ENCODE measurements at regions not wholly inside any gene's neighbourhood (a gene's known extent, or its start where the extent isn't known, plus 50 kb on each side); places are given as distances from the start of the nearest gene placed in this dataset.
"Not testable (repeated sequence)": the region's sequence is repeated elsewhere in the genome, so short reads cannot be mapped to it uniquely, and the experiment has no call there.

DNA sequence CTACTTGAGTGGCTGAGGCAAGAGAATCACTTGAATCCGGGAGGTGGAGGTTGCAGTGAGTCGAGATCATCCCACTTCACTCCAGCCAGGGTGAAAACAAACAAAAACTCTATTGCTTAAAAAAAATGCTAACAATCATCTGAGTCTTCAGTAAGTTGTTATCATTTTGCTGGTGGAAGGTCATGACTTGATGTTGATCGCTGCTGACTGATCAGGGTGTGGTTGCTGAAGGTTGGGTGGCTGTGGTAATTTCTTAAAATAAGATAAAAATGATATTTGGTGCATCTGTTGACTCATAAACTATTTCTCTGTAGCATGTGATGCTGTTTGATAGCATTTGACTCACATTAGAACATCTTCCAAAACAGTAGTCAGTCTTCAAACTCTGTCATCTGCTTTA, 349.4 kb upstream of the PAPPA start:
- DNase-seq (ENCODE audit: low spot score), result no peak

DNA sequence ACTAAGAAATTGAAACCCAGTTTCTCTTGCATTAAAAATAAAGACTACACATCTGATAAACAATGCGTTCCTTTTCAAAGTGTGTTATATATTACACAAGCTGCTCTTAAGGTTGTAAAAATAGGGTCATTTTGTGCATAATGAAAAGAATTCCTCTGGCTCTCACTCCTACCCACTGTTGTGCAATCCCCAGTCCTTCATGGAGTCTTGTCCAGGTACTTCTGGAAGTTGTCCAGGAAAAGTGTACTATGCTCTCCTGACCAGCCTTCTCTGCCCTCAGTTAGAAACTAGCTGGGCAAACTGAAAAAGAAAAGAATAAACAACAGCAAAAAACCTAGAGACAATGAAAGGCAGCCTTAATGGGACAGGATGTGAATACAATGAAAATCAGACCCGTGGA, 345.5 kb upstream of the PAPPA start:
- no peak for DNase-seq (ENCODE audit: low spot score)

DNA sequence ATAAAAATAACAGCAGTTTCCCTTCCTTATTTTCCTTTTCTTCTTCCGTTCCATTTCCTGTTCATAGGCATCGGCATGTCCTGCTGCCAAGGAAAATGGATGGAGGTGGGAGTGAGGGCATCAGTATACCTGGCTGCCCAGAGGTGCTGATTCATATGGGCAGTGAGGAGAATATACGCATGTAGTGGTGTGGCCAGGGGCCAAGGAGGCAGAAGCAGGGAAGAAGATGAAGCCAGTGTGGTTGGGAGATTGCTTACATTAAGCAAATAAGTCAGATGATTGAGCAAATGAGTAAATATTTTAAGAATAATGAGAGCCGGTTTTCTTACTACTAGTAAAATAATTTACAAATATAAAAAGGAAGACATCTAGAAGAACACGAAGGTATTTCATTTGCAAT, 344.9 kb upstream of the PAPPA start:
- DNase-seq (ENCODE audit: low spot score), result no peak

DNA sequence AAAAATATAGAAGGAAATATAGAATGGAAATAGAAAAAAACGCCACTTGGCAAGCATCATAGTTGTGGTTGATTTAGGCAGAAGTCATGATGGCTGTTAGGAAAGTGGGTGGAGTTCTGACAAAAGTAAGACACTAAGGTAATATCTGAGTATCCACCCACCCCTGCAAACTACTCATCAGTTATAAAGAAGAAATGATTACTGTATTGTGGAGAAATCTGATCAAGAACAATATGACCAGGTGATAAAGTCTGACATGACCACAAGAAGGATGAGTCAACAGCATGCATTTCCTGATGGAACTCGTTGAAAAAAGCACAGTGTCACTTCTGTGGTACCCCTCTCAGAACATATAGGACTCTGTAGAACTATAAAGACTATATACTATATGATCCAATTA, 343.4 kb upstream of the PAPPA start:
- DNase-seq (ENCODE audit: low spot score), result no peak

DNA sequence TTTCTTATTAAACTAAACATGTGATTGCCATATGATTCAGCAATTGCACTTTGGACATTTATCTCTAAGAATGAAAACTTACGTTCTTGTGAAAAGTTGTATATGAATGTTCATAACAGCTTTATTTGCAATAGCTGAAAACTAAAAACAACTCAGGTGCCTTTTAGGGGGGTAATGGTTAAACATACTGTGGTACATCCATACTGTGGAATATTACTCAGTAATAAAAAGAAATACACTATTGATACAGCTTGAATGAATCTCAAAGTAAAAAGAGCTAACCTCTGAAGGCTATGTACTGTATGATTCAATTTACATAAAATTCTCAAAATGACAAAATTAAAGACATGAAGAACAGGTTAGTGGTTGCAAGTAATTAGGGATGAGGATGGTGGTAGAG, 339.5 kb upstream of the PAPPA start:
- DNase-seq (ENCODE audit: low spot score), result no peak

DNA sequence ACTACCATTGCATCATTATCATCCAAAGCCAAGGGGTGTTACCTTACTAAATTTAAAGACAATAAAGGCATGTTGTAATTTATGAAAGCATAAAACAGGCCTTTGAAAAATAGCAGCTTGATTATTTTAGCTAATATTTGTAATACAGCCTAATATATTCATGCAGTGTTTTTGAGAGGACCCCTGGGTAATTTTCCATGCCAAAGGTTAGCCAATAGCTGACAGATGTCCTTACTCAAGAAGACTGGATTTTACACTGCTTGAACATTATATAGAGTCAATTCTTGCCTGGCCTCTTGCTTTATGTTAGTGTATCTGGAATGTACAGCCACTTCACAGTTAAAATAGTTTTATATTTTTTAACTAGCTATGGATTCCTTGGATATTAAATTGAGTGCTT, 337.8 kb upstream of the PAPPA start:
- DNase-seq (ENCODE audit: low spot score), result no peak

DNA sequence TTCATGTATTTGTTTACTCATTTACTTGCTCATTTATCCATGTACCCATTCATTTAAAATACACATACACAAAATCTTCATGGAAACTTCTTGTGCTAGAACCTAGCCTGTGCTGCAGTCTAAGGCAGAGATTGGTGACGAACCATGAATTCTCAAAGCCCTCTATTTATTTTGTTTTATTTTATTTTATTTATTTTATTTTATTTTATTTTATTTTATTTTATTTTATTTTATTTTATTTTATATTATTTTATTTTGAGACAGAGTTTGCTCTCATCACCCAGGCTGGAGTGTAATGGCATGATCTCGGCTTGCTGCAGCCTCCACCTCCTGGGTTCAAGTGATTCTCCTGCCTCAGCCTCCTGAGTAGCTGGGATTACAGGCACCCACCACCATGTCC, 334.9 kb upstream of the PAPPA start:
- not testable (repeated sequence) for DNase-seq (ENCODE audit: low spot score)

DNA sequence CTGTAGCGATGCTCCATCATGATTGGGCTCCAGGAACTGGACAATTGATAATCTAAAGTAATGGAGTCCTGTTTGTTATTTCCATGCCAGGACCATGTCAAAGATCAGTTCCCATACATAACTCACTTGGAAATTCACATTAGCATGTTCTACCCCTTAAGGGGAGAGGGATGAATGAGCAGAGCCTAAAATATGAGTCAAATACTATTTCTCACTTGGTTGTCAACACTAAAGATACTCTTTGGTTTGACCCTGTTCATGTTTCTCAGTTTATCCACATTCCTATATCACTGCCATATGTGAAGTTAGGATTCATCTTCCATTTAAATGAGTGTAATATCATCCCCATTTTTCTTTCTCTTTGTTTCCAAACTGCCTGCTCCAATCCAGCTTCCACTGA, 321.6 kb upstream of the PAPPA start:
- DNase-seq (ENCODE audit: low spot score), result no peak

DNA sequence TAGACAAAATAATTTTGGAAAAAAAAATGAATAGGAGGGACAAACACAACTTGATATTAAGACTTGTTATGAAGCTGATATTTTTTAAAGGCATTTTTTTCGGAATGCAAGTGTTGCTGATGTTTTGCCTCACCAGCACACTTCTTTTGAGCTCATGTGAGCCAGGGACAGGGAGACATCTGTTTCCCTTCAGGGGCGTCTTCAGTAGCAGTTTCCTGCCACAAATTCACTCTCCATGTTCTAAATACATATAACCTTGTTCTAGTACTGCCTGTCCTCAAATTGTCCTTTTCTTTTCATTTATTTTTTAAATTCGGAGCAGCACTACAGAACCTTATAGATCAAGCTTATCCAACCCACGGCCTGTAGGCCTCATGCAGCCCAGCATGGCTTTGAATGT, 316.0 kb upstream of the PAPPA start:
- no peak for DNase-seq (ENCODE audit: low spot score)

DNA sequence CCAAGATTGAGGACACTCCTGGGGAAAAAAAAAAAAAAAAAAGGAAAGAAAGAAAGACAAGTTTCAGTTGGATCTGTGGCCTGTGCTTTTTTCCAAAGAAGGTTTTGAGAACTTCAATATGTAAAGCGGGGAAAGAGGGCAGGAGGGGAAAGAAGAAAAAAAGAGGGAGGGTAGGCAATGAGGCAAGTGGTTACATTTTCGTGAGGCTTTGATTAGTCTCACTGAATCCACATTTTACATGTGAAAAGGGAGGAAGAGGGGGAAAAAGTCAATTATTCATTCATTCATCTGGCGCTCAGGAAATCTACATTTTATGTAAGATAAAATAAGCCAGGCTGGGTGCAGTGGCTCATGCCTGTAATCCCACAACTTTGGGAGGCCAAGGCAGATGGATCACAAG, 315.2 kb upstream of the PAPPA start:
- DNase-seq (ENCODE audit: low spot score), result no peak

DNA sequence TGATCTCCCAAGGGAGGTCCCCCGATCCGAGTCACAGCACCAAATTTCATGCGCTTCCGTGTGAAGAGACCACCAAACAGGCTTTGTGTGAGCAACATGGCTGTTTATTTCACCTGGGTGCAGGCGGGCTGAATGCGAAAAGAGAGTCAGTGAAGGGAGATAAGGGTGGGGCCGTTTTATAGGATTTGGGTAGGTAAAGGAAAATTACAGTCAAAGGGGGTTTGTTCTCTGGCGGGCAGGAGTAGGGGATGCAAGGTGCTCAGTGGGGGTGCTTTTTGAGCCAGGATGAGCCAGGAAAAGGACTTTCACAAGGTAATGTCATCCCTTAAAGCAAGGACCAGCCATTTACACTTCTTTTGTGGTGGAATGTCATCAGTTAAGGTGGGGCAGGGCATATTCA, 309.2 kb upstream of the PAPPA start:
- DNase-seq (ENCODE audit: low spot score), result not testable (repeated sequence)

DNA sequence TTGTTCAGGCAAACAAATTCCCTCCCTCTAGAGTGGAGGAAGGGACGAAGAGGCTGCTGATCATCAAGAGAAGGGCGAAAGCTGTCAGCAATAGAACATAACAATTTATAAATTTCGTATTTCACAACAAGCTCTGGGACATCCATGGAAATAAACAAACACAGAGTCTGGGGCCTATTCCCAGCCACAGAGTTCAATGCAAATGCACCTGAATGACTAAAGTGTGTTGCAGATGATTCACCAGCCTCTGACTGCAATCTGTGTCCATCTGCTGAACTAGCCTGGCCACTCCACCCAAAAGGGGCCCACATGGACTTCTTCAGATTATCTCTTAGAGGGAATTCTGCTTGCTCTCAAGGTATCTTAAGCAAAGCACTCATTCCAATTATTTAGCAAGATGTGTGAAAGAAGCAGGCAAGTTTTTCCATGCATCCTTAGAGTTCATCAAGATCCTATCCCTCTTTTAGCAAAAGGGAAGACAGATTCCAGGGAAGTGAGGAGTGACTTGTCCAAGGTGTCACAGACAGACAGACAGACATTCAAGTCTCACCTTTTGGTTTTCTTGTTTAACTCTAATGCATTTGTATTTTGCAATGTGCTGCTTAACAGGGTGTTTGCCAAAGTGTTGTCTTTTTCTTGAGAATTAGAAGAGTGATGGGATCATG, 307.8 kb upstream of the PAPPA start:
- DNase-seq (ENCODE audit: low spot score), result no peak

DNA sequence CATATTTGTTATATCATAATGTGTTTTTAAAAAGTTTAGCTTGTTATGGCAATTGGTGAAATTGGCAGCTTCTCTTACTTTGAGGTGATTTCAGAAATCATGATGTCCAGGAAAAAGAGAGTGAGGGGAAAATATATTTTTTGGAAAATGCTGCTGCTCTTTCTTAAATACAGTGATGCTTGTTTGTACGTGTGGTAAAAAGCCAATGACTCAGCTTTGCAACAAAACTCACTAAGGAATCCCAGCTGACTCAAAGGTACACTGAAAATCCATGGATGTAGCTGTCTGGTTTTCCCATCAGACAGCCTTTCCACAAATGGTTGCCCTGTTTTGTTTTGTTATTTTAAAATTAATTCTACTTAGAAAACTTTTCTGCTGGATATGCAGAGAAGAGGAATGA, 306.4 kb upstream of the PAPPA start:
- DNase-seq (ENCODE audit: low spot score), result no peak

DNA sequence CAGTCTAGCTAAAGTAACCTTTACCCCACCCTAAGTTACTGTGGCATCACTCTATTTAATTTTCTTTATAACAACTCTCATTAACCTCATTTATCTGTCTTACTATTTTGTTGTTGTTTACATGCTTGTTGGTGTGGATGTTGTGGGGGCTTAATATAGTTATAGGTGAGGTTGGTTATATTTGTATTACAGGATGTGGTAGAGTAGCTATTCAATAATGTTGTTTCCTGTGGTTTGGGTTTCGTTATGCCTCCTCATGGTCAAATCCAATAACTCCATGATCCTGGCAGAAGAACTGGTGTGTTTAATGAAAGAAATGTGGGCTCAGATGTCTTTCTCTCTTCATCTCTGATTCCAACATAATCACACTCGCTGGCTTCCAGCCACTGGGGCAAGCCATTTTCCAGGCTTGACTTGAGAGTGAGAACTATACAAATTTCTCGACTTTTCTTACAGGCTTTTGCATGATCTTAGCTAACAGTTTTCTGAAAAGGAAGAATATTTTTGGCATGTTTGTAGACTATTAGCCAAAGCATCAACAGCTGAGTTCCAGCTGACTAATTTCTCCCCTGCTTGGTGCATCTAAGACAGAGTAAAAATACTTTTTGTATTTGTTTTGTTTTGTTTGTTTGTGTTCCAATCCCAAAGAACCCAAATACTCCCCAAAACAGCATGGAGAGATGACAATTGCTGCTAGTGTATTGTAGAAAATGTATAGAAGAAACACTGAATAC, 303.7 kb upstream of the PAPPA start:
- DNase-seq (ENCODE audit: low spot score), result no peak

DNA sequence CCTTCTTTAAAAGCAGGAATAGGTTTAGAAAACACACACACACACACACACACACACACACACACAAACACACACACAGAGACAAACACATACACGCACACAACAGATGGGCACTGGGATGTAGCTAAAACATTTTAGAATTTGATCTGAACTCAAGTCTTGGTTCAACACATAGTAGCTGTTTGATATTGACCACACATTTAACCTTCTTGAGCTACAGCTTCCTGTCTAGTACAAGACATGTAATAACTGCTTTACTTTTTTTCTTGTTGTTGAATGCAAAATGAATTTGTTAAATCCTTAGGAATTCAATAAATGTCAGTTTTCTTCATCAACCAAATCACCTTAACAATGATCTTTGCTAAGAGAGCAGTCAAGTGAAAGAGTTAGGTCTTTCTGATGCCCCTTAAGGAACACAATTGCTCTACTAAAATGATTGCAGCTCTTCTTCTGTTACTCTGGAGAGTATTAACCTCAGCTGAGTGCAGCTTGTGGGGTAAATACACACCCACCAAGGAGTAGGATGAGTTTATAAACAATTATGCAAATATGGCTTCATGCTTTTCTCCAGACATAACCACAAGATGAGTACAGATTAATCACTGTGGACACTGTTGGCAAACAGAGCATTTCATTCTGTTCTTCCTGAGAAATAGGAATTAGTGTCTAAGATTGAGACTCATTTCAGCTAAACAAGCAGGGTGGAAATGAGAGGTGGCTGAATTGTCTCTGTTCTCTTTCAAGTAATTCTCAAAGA, 302.9 kb upstream of the PAPPA start:
- no peak for DNase-seq (ENCODE audit: low spot score)

DNA sequence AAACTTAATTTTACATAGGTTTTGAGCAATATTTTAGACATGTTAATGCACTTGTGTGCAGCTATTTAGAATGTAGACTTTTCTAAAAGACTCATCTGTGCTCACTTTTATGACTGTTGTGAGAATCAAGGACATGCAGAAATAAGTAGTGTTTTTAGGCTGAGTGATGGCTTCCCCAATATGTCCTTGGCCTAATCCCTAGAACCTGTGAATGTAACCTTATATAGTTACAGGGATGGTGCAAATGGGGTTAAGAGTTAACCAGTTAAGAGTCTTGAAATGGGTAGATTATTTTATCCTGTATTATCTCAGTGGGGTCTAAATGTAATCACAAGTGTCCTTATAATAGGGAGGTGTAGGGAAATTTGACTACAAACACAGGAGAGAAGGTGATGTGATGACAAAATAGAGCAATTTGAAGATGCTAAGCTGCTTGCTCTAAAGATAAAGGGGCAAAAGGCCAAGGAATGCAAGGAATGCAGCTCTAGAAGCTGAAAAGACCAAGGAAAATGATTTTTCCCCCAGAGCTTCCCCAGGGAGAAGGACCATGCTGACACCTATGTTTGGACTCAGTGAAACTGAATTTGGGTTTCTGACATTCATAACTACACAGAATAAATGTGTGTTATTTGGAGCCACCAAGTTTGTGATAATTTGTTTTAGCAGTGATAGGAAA, 298.0 kb upstream of the PAPPA start:
- no peak for DNase-seq (ENCODE audit: low spot score)

DNA sequence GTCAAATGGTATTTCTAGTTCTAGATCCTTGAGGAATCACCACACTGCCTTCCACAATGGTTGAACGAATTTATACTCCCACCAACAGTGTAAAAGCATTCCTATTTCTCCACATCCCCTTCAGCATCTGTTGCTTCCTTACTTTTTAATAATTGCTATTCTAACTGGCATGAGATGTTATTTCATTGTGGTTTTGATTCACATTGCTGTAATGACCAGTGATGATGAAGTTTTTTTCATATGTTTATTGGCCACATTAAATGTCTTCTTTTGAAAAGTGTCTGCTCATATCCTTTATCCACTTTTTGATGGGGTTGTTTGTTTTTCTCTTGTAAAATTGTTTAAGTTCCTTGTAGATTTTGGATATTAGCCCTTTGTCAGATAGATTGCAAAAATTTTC, 295.2 kb upstream of the PAPPA start:
- not testable (repeated sequence) for DNase-seq (ENCODE audit: low spot score)

DNA sequence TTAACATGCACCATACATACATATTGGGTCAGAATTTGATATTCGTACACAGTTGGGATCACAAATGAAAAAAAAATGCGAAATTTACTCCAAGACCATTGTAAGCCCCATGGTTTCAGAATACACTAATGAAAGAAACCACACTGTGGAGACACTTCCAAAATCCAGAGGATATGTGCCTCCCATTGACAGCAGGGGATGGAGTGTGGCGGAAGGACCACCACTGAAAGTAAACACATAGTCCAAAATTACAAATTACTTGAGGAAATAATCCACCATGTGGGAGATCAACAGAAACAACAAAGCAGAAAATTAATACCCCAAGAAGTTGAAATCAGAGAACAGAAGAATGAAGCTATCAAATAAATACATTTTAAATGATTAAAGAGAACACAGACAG, 291.6 kb upstream of the PAPPA start:
- no peak for DNase-seq (ENCODE audit: low spot score)

DNA sequence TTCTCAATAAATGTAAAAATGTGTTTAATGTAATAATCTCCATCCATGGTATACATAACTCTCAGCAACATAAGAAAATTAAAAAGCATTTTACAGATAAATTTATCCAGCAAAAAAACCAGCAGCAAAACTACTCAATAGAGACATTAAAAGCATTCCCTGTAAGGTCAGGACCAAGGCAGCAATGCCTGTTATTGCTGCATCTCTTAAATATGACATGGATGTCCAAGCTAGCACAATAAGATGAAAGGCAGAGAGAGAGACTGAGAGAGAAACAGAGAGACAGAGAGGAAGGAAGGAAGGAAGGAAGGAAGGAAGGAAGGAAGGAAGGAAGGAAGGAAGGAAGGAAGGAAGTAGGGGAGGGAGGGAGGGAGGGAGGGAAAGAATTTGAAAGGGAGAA, 289.0 kb upstream of the PAPPA start:
- no peak for DNase-seq (ENCODE audit: low spot score)

DNA sequence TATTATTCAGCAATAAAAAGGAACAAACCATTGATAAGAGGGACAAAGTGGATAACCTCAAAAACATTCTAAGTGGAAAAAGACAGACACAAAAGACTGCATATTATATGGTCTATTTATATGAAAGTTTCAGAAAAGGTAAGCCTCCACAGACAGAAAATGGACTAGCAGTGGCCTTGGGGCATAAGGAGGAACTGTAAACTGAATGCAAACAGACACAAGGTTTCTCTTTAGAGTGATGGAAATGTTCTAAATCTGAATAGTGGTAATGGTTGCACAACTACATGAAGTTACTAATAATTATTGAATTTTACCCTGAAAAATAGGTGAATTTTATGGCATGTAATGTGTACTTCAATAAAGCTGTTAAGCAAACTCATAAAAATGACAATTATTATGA, 286.3 kb upstream of the PAPPA start:
- DNase-seq (ENCODE audit: low spot score), result no peak

DNA sequence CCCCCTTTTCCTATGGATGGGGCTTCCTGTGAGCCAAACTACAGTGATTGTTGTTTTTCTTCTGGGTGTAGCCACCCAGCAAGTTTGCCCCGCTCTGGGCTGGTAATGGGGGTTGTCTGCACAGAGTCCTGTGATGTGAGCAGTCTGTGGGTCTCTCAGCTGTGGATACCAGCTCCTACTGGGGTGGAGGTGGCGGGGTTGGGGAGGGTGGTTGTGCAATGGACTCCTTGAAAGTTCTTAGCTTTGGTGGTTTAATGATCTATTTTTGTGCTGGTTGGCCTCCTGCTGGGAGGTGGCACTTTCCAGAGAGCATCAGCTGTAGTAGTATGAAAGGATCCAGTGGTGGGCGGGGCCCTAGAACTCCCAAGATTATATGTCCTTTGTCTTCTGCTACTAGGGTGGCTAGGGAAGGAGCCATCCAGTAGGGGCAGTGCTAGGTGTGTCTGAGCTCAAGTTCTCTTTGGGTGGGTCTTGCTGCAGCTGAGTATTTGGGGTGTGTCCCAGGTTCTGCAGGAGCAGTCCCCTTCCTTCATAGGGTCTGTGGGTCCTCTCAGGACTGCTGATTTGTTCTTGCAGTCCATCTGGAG, 275.6 kb upstream of the PAPPA start:
- DNase-seq (ENCODE audit: low spot score), result no peak

DNA sequence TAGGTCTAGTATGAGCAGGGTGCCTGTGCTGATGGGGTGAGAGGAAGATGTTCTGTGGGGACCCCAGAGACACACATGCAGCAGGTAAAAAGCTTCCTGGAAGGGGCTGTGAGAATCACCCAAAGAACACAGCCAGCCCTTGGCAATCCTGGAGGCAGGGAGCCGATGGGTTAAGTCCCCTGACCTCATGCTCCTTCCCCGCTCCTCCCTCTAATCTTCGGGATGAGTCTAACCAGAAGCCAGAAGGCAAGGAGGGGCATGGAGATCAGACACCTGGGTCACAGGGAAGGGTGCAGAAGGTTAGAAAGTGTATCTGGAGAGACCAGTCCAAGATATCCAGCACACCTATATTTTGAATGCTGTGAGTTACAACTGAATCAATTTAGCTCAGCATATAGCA, 274.1 kb upstream of the PAPPA start:
- DNase-seq (ENCODE audit: low spot score), result no peak
